RPMI8226 (cell line): ENCODE measurements at regions not wholly inside any gene's neighbourhood (a gene's known extent, or its start where the extent isn't known, plus 50 kb on each side); places are given as distances from the start of the nearest gene placed in this dataset.

Experiments used
- DNase-seq: peaks from one replicate; pipeline ENCODE4 v3.0.0-alpha.2; 2015

DNA sequence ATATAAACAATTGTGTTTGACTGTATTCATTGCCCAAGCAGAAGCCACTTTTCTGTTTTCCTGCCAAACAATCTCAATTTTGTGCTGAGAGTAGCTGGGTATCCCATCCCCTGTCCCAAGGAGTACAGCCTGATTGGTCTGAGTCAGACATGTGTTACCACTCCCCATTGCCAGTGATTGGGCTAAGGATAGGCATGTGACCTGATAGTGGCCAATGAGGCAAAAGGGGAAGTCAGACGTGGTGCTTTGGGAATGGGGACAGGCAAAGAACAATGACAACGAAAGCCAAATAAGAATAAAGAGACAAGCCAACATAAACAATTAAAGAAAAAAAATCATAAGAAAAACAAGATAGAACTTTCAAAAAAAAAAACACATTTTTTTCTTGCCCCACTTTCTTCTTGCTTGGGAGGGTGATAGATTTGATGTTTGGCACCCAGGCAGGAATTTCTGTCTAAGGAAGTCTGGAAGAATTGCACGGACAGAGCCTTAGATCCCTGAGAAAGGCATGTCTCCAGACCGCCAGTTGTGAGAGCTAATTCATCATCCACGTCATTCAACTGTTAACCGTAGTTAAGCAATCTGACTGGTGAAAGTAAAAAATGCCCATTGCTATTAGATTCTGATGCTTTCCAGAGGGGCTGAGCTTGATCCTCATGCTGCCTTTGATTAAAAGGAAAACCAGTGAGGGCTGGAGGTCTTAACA, 626.6 kb upstream of the TMEM132C start:
- no peak for DNase-seq

DNA sequence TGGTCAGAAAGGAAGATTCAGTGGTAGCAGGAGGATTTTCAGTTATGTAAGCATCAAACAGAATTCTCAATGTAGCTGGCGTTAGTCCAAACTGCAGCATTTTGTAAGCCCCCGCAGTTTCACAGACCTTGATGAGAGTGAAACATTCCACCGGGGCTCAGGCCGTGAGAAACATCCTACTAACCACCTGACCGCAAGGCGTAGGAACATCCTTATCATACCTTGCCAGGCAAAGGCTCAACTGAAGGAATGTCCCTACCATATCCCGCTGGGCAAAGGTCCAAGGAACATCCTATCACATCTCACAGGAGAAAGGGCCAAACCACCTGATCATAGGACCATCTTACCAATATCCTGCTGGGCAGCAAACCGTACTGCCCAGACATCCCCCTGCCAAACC, 624.8 kb upstream of the TMEM132C start:
- no peak for DNase-seq

DNA sequence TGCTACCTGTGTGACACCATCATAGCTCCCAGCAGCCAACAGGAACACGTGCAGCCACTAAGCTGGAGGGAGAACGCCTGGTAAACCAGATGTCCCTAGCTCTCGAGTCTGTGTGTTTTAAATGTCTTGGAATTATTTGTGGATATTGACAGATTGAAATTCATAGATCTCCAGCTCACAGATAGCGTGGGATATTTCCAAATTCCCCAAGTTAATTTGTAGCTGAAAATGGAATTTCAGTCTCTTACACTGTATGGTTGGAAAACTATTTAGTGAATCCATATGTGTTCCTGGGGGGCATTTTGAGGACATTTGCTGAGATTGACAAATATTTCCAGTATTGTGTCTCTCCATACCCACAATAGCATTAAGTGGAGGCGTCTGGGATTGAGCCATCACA, 618.6 kb upstream of the TMEM132C start:
- no peak for DNase-seq

GRCh38 chr12:127649961-127650360, 617.0 kb upstream of the TMEM132C start:
- DNase-seq: no peak

DNA sequence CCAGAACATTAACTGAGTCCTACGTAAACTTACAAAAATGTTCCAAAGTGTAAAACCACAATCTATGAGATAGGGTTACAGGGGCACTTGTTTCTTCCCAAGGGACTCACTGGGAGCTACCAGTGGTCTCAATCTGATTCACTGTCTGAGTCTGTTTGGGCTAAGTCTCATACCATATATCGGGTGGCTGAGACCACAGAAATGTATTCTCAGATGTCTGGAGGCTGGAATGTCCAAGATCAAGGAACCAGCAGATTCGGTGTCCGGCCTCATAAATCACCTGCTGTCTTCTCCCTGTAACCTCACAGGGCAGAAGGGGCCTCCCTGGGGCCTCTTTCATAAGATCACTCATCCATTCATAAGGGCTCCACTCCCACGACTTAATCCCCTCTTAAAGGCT, 616.3 kb upstream of the TMEM132C start:
- DNase-seq: no peak

GRCh38 chr12:127652281-127652680, 614.7 kb upstream of the TMEM132C start:
- DNase-seq: no peak

DNA sequence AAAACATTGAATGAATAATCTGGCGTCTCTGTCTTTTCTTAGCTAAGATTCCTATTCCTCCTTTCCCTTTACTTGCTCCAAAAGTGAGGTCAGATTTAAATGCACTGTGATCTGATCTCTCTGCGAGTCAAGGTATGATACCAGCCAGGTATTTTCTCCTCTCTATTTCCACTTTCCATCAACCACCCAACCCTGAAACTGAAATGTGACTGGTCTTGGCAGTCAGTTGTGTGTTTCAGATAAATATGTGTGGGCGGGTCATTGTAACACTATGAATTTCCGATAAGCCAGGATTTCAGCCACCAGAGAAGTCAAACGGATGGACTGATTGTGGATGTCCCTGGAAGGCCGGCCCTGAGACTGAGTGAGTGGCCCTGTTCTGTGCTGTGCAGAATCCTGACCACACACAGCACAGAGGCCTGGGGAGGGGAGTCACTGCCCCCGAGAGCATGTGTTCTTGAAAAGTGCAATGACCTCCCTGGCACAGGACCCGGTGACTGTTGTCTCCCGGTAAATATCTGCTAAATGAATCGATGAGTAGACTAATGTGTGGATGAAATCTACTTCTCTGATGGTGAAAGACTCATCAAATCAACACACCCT, 612.5 kb upstream of the TMEM132C start:
- no peak for DNase-seq

DNA sequence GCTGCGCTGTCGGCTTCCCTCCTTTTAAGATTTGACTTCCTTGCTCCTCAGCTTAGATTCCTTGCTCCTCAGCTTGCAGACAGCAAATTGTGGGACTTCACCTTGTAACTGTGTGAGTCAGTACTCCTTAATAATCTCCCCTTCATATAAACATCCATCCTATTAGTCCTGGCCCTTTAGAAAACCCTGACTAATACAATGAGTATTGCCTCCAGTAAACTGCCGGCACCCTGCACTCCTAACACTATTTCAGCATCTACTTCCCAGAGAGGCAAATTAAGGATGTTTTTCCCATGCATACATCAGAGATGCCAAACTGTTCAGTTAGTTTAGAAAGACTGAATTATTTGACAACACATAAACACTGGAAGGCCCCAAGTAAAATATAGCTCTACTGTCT, 611.3 kb upstream of the TMEM132C start:
- DNase-seq: no peak

- no peak for DNase-seq
Observed at GRCh38 chr12:127656266-127656665, 610.7 kb upstream of the TMEM132C start.

DNA sequence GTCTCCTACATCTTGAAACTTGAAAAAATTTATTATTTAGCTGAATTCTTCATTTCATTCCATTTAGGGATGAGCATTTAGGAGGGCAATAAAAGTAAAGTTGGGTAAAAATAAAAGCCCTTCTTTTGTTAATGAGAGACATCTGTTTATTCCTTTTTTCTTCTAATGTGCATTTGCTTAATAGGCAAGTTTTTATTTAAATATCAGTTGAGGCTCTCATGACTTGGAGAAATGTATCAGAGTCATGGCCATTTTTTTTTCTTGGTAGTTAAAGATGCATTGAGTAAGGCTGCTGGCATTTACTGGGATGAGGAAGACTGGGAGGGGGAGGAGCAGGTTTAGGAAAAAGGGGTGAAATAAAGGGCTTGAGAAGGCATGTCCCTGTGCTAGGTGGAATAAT, 609.9 kb upstream of the TMEM132C start:
- DNase-seq: no peak

DNA sequence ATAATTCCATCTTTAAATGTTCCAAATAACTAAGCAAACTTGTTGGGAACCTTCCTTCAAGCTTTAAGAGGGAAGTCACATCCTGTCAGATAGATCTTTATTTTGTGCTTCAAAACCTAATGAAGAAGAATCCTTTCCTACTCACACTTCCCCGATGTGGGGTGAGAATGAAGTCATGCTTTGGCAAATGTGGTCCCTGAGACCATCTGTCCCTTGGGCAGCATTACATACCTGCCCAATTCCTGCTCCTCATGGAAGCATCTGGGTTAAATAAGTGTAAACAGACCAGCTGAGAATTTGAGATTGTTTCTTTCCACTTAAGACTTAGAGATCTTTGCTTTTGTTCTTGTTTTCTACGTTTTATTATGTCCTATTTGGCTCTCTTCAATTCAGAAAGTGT, 606.0 kb upstream of the TMEM132C start:
- DNase-seq: no peak

DNA sequence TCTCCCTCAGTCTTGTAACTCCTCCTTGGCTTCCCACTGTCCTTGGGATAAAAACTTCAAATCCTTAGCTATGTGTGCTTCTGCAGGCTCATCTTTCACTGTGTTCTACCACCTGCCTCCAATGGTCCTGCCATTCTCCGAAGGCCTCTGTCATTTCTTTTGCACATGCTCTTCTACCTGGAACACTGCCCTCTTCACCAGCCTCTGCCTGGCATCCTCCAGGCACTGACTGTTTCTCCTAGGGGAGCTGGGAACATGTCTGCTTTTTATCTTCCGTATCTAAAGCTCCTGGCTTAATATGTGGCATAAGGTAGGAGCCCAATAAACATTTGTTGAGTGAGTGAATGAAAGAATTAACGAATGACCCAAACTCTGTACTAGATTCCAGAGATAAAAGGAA, 603.3 kb upstream of the TMEM132C start:
- no peak for DNase-seq

DNA sequence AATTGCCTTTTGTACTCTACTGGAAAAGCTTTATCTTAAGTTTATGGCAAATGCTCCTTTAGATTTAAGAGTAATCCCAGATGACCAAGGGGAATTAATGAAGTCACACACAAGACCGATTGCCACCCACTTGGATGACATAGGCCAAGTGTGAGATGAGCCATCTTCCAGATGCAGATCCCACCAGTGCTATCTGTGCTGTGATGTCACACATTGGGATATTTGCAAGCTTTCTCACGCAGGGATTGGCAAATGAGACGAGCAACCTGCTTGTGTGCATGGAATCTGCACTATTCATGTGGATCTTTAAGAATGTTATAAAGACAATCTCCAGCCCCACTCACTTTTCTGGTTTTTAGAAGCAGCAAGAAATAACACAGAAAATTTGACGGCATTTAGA, 602.1 kb upstream of the TMEM132C start:
- DNase-seq: no peak

GRCh38 chr12:127667131-127667685, 599.8 kb upstream of the TMEM132C start:
- DNase-seq: no peak

DNA sequence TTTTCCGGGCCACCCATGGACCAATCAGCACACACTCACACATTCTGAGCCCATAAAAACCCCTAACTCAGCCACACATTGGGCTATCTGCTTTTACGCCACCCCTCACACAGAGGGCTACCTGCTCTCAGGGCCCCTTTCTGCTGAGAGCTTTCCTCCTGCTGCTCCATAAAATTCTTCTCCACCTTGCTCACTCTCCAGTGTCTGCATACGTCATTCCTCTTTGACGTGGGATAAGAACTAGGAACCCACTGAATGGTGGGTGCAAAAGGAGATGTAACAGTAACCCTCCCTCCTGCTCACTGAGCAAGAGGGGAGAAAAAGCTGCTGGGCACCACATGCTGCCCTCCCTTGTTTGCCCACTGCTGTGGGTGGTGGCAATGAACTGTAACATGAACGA, 596.7 kb upstream of the TMEM132C start:
- DNase-seq: no peak

DNA sequence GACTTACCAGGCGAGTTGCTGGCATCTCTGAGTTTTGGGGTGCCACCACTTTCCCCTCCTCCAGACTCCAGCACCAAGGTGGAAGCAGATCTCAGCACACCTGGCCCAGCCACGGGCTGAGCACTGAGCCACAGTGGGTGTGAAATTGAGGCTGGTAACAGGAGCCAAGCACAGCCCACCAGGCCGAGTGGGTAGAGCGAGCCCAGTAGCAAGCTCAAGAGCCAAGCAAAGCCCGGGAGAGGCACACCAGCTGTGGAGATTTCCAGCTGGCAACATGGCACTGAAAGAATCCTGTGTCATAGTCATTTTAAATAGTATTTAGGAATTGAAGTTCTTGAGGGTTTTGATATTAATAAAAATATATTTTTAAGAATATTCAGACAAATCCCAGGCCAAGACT, 596.2 kb upstream of the TMEM132C start:
- no peak for DNase-seq

GRCh38 chr12:127675936-127676335, 591.0 kb upstream of the TMEM132C start:
- DNase-seq: no peak

DNA sequence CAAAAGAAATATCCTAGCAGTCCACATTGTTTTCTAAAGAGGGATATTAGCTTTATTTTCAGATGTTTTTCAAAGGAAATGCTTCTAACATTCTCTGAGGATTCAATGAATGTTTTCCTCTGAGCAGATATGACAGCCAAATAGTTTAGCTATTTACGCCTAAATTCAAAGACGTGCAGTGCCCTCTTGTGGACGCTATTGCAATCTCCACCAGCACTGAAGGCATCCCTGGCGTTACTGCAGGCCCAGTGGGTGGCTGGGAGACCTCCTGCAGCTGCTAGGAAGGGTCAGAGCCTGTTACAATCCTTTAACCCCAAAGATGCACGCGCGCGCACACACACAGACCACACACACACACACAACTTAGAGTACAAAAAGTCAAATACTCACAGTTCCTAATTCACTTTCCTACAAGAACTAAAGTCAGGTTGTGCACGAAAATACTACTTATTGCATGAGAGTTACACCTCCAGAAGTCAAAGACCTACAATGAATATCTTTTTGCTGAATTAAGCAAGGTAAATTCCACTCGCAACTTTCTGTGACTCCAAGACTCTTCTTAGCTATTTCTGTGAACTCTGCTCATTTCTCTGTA, 589.3 kb upstream of the TMEM132C start:
- peak; percentile 76 for DNase-seq

DNA sequence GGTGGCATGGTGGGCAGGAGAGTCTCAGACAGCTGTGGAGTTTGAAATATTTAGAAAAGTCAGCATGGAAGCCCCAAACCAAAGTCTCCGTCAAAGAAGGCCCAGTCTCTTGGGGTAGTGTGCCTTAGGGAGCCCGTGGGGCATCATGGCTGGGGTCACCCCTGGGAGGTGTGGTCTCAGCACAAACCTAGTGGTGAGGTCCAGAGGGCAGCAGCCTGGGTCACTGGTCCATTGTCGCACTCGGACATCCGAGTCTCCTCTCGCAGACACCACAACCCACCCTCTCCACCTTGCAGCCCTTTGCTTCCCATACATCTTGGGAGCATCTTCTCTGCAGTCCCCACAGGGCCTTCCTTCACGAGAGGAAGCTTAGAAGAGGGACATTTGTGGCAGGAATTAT, 588.0 kb upstream of the TMEM132C start:
- DNase-seq: no peak

- DNase-seq: no peak
Observed at GRCh38 chr12:127680516-127680915, 586.5 kb upstream of the TMEM132C start.

DNA sequence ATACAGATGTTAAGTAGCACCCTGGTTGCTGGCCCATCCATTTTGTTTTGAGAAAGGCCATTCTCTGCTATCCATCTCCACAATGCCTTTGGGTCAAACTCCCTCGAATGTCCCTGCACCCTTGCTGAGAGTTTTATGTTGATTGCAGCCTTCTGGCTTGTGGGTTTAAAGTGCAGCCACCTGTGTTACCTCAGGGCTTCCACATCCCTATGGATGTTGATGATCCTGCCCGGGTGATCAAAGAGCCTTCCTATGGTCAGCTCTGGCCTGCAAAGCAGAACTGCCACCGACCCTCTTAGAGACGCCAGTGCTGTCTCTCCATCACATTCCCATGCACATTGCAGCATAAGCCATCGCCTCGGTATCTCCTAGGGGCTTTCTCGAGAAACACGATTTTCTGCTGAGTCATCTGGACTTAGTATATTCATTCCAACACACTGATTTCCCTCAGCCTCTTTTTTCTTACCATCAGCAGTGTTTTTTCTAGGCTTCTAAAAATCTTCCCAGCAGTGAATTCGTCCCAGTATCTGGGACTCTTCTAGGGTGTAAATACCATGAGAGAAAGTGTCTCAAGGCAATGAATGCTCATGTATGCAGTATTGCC, 585.7 kb upstream of the TMEM132C start:
- DNase-seq: no peak

DNA sequence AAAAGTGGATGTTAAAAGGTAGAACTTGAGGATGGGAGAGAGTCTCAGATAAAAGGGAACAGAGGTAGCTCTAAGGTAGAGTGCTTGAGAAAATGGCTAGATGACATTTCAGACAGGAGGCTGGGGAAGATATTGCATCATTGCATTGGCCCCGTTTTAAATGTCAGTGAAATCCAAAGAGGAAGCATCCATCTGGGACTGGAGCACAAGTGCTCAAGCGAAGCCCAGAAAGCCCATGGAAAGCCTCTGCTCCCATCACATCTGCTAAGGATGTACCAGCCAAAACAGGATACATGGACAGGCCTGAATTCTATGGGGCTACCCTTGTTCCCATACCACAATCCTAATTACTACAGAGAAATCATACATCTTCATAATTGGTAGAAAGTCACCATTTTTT, 581.5 kb upstream of the TMEM132C start:
- no peak for DNase-seq

DNA sequence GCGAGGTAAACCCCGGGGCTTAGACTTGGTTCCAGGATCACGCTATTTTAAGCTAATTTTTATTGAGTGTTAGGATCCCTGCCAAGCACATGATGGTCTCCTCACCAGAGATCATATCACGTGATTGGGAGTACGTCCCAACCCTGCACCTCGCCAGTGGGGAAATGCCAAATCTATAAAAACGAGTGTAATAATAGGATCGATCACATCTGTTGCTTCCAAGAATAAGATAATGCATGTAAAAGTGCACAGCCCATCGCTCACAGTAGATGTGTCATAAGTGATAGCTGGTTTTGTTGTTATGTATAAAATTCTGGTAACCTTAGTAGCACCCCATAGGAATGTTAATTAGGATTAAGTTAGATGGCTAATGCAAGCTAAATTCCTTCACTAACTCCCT, 581.0 kb upstream of the TMEM132C start:
- DNase-seq: no peak

DNA sequence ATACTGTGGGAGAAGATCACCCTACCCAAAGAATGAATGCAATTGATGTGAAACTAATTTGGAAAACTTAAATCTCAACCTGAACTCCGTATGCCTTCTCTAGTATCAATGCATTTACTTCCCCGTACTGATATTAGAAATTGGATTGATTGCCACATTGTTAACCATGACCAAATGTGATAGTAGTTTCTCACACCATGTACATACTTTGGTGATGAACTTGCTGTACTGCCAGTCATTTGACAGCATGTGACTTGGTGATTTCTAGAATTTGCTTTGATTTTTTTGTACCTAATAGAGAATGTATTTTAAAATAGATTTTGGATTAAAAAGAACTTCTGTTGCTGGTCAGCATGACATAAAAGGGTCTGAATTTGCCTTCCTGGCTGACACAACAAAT, 579.8 kb upstream of the TMEM132C start:
- no peak for DNase-seq
